Testis (tissue), 2 donors: ENCODE measurements at regions not wholly inside any gene's neighbourhood (a gene's known extent, or its start where the extent isn't known, plus 50 kb on each side); places are given as distances from the start of the nearest gene placed in this dataset.
A peak's percentile ranks its signal among the peaks of the same experiment; 100 is the strongest.

Experiments
- DNase-seq: peaks from one replicate; pipeline ENCODE4 v3.0.0-alpha.2; 2019
- H3K27ac ChIP-seq, 2 donors: fragments of 200-600 bp; sonication (generic); one replicate each; pipeline ENCODE4 v1.5.1; 2019
- H3K27me3 ChIP-seq: fragments of 200-600 bp; sonication (generic); one replicate; pipeline ENCODE4 v1.5.1; 2019
- H3K36me3 ChIP-seq: fragments of 200-600 bp; sonication (generic); one replicate; pipeline ENCODE4 v1.5.1; 2017; ENCODE audit warnings: low read depth; ENCODE audit errors: missing control alignments
- H3K4me1 ChIP-seq: fragments of 200-600 bp; sonication (generic); one replicate; pipeline ENCODE4 v1.5.1; 2019
- H3K4me3 ChIP-seq, 2 donors: fragments of 200-600 bp; sonication (generic); one replicate each; pipeline ENCODE4 v1.5.1; 2017 to 2019
- H3K9me3 ChIP-seq: fragments of 200-600 bp; sonication (generic); one replicate; pipeline ENCODE4 v1.5.1; 2017
- CTCF ChIP-seq, 3 experiments: fragments of 450-650 bp in 2 of 3; fragments of 200-600 bp in 1 of 3; sonication (generic) in 1 of 3; IDR thresholded peaks; one replicate each; pipeline ENCODE4 v1.5.1; 2016 to 2019; ENCODE audit warnings: antibody characterized with exemption in 3 of 3, mild to moderate bottlenecking in 2 of 3, moderate library complexity in 1 of 3
- POLR2A ChIP-seq: fragments of 450-650 bp; IDR thresholded peaks from one replicate; pipeline ENCODE4 v1.6.1; 2017; ENCODE audit warnings: antibody characterized with exemption, mild to moderate bottlenecking, moderate library complexity
- WGBS, 2 donors: methylation state at CpG; one replicate each; pipeline ENCODE4 v1.1.5; 2018; 5-methylcytosine and 5-hydroxymethylcytosine counted together
- intact Hi-C: fragments of 100-400 bp; cut with DNase I; formaldehyde crosslinking; loops from one replicate; pipeline ENCODE4 v1.15.1; 2023; ENCODE audit warnings: low total_unique reads

DNA sequence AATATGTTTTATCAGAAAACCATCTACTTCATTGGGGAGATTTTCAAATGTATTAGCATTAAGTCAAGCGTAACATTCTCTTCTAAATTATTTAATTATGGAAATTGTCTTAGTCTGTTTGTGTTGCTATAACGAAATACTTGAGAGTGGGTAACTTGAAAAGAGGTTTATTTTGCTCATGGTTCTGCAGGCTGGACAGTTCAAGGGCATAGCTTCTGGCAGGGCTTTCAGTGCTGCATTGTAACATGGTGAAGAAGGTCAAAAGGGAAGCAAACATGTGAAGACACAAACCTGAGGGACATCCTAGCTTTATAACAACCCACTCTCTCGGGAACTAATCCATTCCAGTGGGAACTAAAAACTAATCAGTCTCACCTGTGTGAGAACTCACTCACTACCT lies 84.3 kb upstream of the TMPO start:
- Histone ChIP-seq H3K9me3 (no peaks in the 10 kb centered on the region), H3K27ac (no peak overlapping the region), H3K36me3 (no peaks in the 10 kb centered on the region), H3K27me3 (no peaks in the 10 kb centered on the region), H3K4me3 (no peak overlapping the region), H3K4me1 (no peaks in the 10 kb centered on the region)
- DNase-seq: no peak
- intact Hi-C loops: no loop called here
- TF ChIP-seq CTCF (IDR thresholded peaks at IDR 0.05) (no peak), POLR2A (no peak)
- 89 to 97% methylated on average over 3 of the region's 3 CpGs for WGBS, 2 donors

DNA sequence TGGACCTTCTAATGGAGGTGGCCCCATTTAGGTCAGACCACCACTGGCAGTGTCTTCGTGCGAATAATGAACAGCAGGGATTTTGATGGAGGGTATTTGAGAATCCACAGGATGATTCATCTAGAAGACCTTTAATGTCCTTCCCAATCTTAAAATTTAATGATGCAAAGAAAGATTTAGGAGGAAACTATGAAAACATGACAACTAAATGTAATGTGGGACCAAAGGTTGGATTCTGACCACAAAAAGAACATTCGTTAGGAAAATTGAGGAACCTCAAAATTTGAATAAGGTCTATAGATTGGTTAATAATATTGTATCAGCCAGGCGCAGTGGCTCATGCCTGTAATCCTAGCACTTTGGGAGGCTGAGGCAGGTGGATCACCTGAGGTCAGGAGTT lies 78.2 kb upstream of the TMPO start:
- intact Hi-C loops: no loop called here
- 90 to 93% methylated on average over 4 of the region's 4 CpGs for WGBS, 2 donors
- Histone ChIP-seq H3K4me1 (peaks cover 23% of the 10 kb centered on the region), H3K4me3 (no peak overlapping the region), H3K9me3 (no peaks in the 10 kb centered on the region), H3K27me3 (no peaks in the 10 kb centered on the region), H3K27ac (no peak overlapping the region), H3K36me3 (no peaks in the 10 kb centered on the region)
- DNase-seq: no peak
- no peak for TF ChIP-seq POLR2A
- TF ChIP-seq CTCF (IDR thresholded peaks at IDR 0.05): no peak

GRCh38 chr12:98437806-98438595 lies 77.4 kb upstream of the TMPO start:
- H3K4me3 ChIP-seq: no peak overlapping the region
- intact Hi-C loops: no loop called here
- no peaks in the 10 kb centered on the region for H3K27me3 ChIP-seq
- no peaks in the 10 kb centered on the region for H3K9me3 ChIP-seq
- H3K27ac ChIP-seq: peak overlapping the region in 1 of 2 donors; percentile 79
- DNase-seq: no peak
- peaks cover 23% of the 10 kb centered on the region for H3K4me1 ChIP-seq
- H3K36me3 ChIP-seq: no peaks in the 10 kb centered on the region
- no peak for TF ChIP-seq POLR2A
- 42 to 50% methylated on average over 1 of the region's 1 CpG for WGBS, 2 donors

DNA sequence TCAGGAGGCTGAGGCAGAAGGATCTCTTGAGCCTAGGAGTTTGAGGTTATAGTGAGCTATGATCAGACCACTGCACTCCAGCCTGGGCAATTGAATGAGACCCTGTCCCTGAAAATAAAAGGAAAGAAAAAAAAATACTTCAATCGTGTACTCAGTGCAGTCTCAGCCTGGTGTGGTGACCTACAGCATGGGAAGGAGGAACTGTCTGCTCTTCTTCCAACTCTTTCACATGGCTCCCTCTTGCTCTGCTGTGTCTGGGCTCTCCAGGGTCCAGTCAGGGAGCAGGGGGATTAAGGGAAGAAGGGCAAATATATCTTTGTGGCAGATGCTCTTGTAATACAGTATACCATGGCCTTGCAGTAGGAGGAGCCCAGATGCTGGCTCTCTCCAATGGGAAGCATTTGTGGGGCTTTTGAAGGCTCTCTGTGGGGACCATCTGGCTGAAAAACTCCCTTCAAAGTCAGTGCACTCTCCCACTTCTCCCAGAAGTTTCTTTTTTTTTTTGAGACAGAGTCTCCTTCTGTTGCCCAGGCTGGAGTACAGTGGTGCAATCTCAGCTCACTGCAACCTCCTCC lies 76.6 kb upstream of the TMPO start:
- no peak for DNase-seq
- Histone ChIP-seq H3K27me3 (no peaks in the 10 kb centered on the region), H3K27ac (peak overlapping the region in 1 of 2 donors; percentile 79), H3K9me3 (no peaks in the 10 kb centered on the region), H3K4me3 (no peak overlapping the region), H3K36me3 (no peaks in the 10 kb centered on the region), H3K4me1 (peaks cover 23% of the 10 kb centered on the region)
- TF ChIP-seq POLR2A (no peak), CTCF (IDR thresholded peaks at IDR 0.05) (no peak)
- WGBS, 2 donors: 33 to 42% methylated on average over 1 of the region's 1 CpG
- intact Hi-C loops: no loop called here

- Histone ChIP-seq H3K36me3 (no peaks in the 10 kb centered on the region), H3K9me3 (no peaks in the 10 kb centered on the region), H3K27me3 (no peaks in the 10 kb centered on the region), H3K4me3 (no peak overlapping the region), H3K4me1 (peaks cover 23% of the 10 kb centered on the region), H3K27ac (peak overlapping the region in 1 of 2 donors; percentile 79)
- DNase-seq: no peak
- intact Hi-C loops: no loop called here
- TF ChIP-seq POLR2A (no peak), CTCF (IDR thresholded peaks at IDR 0.05) (no peak)
- 28 to 32% methylated on average over 3 of the region's 3 CpGs for WGBS, 2 donors
These were observed 75.9 kb upstream of the TMPO start for GRCh38 chr12:98439471-98439951.
